Suprapubic skin (tissue), 4 donors: ENCODE measurements at regions not wholly inside any gene's neighbourhood (a gene's known extent, or its start where the extent isn't known, plus 50 kb on each side); places are given as distances from the start of the nearest gene placed in this dataset.

Source experiments
- EP300 ChIP-seq: sonication (generic); formaldehyde crosslinking; IDR thresholded peaks from one replicate; pipeline ENCODE4 v1.6.1; 2017; ENCODE audit warnings: antibody characterized with exemption
- POLR2A ChIP-seq, 2 donors: fragments of 450-650 bp; IDR thresholded peaks; one replicate each; pipeline ENCODE4 v1.6.1; 2017; ENCODE audit warnings: antibody characterized with exemption in 2 of 2, mild to moderate bottlenecking in 2 of 2, moderate library complexity in 2 of 2
- POLR2AphosphoS5 ChIP-seq, 3 donors: sonication (generic); formaldehyde crosslinking; IDR thresholded peaks; one replicate each; pipeline ENCODE4 v1.6.1; 2017; ENCODE audit warnings: antibody characterized with exemption in 3 of 3
- TF ChIP-seq, protein P1 (sequence below), 2 donors: fragments of 200-600 bp in 1 of 2; fragments of 450-650 bp in 1 of 2; sonication (generic) in 1 of 2; IDR thresholded peaks; one replicate each; pipeline ENCODE4 v1.5.1; 2016 to 2019; ENCODE audit warnings: antibody characterized with exemption in 2 of 2, mild to moderate bottlenecking in 1 of 2, moderate library complexity in 1 of 2

DNA sequence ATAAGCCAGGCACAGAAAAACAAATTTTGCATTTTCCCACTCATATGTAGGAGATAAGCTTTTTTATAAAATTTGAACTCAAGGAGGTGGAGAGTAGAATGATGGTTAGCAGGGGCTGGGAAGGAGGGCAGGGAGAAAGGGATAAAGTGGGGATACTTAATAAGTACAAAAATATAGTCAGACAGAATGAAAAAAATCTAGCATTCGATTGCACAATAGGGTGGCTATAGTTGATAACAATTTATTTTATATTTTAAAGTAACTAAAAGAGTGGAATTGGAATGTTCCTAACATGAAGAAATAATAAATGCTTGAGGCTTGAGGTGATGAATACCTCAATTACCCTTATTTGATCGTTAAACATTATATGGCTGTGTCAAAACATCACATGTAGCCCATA is 415.7 kb upstream of the STEAP1 start:
- TF ChIP-seq, protein P1, sequence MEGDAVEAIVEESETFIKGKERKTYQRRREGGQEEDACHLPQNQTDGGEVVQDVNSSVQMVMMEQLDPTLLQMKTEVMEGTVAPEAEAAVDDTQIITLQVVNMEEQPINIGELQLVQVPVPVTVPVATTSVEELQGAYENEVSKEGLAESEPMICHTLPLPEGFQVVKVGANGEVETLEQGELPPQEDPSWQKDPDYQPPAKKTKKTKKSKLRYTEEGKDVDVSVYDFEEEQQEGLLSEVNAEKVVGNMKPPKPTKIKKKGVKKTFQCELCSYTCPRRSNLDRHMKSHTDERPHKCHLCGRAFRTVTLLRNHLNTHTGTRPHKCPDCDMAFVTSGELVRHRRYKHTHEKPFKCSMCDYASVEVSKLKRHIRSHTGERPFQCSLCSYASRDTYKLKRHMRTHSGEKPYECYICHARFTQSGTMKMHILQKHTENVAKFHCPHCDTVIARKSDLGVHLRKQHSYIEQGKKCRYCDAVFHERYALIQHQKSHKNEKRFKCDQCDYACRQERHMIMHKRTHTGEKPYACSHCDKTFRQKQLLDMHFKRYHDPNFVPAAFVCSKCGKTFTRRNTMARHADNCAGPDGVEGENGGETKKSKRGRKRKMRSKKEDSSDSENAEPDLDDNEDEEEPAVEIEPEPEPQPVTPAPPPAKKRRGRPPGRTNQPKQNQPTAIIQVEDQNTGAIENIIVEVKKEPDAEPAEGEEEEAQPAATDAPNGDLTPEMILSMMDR (IDR thresholded peaks at IDR 0.05), result no peak
- TF ChIP-seq POLR2A (IDR thresholded peaks at IDR 0.05) (no peak), POLR2AphosphoS5 (IDR thresholded peaks at IDR 0.05) (no peak), EP300 (no peak)
